HG03378 (cell line): ENCODE measurements at regions not wholly inside any gene's neighbourhood (a gene's known extent, or its start where the extent isn't known, plus 50 kb on each side); places are given as distances from the start of the nearest gene placed in this dataset.

ENCODE experiments used
- ATAC-seq: cut with Tn5 transposase; IDR thresholded peaks from one replicate; pipeline ENCODE4 v1.9.1; 2021; ENCODE audit warnings: mild to moderate bottlenecking, moderate library complexity; ENCODE audit not compliant: unreplicated experiment

DNA sequence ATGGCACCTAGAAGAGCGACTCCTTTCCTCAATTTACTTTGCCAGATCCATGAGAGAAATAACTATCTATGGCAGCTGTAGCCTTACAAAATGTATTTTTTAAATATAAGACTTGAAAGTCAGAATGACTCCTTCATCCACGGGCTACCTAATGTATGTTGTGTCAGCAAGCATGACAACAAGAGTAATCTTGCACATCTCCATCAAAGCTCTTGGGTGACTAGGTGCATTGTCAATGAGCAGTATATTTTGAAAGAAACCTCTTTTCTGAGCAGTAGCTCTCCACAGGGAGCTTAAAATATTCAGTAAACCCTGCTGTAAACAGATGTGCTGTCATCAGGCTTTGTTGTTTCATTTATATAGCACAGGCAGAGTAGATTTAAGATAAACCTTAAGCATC lies 757.2 kb upstream of the PHF14 start:
- ATAC-seq: no peak

DNA sequence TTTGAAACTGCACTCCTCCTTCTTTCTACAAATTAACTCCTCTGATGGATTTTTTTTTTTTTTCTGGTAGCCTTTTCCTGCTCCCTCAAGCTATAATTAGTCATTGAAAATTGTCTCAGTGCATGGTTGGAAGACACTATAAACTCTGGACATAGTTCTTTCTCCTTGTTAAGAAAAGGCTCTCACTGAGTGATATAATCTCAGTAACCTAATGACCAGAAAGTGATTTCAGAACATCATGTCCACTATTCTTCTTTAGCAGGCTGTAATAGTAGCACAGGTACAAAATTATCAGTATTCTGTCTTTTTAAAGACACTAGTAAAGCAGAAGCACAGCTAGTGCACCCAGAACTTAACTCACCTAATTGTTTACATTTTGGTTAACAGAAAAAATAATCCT lies 752.6 kb upstream of the PHF14 start:
- ATAC-seq: no peak

DNA sequence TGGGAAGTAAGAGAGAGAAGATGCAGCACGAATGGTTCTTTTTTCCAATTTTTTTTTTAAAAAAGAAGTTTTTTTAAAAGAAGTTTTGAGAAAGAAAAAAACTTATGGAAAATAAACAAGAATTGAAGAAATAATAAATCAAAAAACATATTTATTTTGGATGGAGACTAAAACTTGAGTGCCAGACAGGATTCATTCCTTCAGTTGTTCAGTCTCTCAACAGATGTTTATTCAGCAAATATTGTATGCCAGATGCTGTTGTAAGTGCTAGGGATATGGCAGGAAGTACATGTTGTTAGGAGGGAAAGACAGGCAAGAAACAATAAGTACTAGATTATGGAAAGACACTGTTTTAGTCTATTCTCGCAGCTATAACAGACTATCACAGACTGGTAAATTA lies 750.7 kb upstream of the PHF14 start:
- no peak for ATAC-seq

DNA sequence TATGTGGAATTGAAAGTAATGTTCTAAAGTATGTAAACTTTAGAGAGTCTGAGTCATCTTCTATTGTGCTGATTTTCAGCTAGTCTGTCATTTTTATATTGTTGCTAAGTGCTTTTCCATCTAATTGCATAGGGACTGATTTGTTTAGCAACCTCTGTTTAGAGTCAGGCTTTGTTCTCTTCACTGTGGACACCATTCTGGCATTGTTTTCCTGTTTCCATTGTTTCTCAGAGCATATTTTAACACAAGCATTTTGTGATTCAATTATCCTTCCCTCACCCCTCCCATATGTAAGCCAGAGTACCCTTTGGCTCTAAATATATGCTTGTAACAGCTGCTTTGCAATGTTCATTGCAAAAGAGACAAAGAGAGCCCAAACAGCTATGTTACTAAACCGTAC lies 748.4 kb upstream of the PHF14 start:
- no peak for ATAC-seq

DNA sequence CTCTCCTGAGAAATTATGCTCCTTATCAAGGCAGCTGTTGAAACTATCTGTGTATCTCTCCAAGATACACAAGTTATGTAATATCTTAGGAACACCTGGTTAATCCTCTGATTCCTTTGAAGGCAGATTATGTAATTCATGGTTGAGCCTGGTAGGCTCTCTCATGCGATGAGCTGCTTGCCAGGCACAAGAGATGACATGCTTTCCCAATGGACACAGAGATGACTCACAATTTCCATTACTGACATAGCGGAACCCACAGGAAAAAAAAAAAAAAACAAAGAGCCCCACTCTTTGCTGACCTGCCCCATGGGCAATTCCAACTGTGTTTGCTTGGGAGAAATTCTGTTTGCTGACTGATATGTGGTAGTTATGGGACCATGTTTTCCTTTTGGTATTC lies 736.4 kb upstream of the PHF14 start:
- no peak for ATAC-seq

DNA sequence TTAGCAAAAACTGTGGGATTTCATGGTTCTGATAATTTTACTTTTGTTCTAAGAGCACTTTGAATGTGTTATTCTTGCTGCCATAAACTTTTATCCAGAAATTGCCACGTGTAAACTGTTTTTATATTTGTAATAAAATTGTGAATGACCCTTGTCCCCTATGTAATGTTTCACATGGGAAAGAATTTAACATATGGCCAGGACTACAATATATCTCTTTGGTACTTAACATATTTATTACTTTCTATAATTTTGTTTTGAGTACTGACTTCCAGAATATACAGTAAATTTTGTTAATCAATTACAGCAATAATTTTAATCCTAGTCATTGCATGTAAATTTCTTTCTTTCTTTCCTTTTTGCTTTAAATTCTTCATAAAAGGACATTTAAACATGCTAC lies 735.0 kb upstream of the PHF14 start:
- no peak for ATAC-seq

DNA sequence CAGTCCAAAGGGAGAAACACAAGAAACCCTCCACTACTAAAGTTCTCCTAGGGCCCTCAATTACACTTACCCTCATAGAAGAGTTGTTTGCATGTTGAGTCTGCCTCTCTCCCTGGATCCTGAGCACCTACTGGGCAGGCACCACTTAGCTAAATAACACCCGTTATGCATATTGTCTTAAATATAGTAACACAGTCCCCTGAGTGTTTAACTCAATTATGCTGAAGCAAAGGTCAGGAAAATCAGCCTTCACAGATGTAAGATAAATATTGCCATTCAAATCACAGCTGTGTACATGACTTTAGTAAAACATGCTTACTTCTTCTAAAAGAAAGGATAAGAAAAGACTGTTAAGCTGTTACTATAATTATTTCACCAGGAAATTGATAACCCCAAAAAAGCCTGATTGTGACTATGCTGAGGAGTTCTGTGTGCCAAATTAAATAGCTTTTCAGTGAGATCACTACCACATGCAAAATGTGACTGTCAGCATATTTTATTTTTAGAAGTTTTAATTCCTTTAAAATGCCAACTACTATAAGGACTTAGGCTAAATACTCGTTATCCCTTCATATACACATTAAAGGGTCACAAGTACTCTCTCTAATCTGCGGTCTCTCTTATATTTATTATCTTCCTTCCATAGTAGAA lies 733.9 kb upstream of the PHF14 start:
- ATAC-seq: no peak

DNA sequence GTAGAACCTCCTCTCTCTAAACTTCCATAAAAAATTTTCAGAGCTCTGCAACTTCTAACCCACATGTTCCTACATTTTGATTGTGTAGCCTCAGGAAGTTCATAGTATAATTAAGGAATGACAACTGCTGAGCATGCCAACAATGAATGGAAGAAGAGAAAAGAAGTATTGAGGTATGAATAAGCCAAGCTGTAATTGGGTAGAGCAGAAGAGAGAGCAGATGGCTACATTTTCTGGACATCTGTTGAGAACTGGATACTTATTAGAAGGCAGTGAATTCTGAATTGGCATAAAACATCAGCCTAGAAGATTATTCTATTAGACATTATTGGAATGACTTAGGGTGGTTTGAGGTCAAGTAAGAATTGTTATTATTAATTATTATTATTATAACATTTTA lies 728.3 kb upstream of the PHF14 start:
- ATAC-seq: no peak

DNA sequence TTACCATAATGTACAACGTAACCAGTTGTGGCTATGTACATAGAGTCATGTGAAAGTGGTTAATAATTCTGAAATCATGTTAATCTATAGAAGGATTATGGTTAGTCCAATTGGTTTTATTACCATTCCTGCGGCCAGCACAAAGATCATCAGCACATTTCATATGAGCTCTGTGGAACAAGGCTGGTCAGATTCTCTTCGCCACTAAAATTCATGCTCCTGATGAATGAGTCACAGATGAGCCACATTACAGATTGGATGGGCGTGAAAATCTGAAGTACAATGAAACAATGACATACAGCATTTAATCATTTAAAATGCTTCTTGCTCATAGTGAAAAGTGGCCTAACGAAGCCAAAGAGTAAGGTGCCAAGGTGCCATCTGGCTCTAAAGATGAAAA lies 716.2 kb upstream of the PHF14 start:
- ATAC-seq: no peak

DNA sequence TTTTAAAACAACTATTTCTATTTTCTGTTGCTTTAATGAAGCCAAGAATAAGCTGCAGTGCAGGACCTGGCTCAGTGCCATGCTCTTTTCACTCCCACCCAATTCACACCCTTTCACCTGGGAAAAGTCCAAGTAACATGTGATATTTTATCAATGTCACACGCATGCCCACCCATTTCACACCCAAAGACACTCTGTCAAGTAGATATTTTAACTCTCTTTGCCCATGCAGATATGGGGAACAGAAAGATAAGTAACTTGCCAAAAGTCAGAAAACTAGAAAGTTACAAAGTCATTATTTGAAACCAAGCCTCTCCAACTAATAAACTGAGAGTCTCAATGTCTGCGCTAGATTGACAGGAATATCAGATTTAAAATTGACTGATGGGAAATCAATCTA lies 706.7 kb upstream of the PHF14 start:
- ATAC-seq: no peak

DNA sequence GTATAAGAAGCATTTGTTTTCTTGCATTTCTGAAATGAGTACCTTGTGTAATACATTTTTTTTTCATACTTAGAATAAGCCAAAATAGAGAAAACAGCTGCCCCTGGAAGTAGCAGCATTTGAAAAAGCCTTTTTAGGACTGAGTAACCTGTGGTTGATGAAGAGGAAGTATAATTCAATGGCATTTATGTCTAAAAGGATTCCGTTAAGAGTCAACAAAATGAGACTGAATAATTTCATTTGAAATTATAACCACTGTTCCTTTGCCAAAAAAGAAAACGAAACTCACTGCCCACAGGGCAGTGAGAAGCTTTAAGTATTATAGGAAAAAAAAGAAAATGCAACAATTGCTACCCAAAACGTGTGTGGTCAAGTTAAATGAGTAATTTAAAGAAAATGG lies 705.6 kb upstream of the PHF14 start:
- no peak for ATAC-seq

DNA sequence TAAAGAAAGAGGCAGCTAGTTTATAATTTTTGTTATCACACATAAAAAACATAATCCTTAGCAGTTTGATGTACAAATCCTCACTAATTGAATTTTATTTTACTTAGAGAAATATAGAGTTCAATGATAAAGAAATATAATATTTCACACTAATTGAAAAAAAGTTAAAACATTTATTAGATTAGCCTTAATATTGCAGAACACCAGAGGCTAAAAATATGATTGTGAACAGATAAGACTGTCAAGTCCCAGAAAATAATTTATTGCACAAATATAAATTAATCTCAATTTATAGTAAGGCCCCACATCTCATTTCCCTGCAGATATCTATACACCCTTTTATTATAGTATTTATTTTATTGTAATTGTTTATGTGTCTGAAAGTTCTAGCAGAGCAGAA lies 690.8 kb upstream of the PHF14 start:
- ATAC-seq: no peak

DNA sequence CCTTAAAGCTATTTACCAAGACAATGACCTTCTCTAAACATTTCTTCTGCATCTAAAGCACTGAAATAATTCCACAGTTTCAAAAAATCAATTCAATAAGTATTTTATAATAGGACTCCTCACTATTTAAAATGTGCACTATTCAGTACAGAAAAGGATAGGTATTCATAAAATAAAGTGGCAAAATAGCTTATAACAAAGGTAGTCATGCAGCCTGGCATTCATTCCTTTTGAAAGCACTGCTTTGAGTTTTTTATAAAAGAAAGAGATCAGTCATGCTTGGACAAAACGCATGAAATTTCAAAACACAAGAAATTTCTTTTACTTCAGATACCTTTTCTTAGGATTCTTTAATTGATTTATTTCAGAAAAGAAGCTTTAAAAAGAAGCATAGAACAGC lies 689.7 kb upstream of the PHF14 start:
- no peak for ATAC-seq

DNA sequence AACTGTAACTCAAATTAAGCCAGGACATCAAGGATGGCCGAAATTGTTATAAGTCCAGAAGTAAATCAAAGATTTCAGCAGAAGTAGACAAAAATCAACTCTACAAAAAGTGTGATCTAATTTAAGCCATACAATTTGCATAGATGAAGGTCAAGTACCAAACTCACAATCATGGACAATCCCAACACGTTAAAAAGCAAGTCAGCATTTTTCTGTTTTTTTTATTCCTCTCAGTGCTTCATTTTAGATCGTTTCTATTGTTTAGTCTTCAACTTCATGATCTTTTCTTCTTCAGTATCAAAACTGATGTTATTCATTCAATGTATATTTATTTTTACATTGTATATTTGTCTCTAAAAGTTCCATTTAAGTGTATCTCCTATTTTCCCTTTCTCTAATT lies 674.3 kb upstream of the PHF14 start:
- no peak for ATAC-seq

DNA sequence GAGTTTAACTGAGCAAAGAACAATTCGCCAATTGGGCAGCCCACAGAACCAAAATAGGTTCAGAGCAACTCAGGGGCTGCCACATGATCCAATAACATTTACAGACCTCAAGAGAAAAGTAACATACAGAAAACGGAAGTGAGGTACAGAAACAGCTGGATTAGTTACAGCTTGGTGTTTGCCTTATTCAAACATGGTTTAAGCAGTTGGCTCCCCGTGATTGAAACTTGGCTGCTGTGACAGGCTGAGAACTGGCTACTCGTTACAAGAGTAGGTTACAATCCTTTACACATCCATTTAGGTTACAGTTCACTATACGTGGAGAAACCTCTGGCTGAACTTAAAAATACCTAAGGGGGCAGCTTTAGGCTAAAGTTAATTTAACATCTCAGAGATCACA lies 673.1 kb upstream of the PHF14 start:
- ATAC-seq: no peak

DNA sequence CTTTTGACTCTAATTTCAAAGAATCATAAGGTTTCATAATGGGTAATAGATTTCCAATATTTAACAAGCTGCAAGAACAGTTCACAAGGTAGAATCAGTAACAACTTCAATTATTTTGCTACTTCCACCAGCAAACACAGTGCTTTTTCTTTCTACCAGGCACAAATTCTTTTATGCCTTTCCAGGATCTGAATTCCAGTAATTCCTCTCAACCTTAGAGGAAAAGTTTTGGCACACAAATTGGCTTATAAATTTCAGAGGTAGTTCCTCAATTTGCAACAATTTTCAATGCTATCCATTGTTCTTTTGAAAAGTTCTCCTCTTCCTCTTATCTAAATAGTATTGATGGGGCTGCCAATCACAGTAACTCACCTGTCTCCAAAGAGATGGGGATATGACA lies 665.4 kb upstream of the PHF14 start:
- ATAC-seq: no peak

DNA sequence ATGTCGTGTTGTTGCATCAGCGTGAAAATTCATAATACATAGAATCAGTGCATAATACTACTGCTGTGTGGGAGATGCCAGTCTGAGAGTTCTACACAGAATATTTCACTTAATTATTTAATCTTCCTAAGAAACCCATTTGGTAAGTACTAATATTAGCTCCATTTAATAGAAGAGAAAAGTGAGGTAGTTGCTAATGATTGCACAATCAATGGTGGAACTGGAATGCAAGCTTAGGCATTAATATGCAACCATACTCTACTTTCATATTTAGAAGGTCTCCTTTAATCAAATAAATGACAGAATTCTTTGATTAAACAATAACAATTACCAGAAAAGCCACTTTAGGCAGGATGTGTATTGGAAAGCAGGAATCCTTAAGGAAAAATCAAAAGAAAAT lies 660.7 kb upstream of the PHF14 start:
- ATAC-seq: no peak

DNA sequence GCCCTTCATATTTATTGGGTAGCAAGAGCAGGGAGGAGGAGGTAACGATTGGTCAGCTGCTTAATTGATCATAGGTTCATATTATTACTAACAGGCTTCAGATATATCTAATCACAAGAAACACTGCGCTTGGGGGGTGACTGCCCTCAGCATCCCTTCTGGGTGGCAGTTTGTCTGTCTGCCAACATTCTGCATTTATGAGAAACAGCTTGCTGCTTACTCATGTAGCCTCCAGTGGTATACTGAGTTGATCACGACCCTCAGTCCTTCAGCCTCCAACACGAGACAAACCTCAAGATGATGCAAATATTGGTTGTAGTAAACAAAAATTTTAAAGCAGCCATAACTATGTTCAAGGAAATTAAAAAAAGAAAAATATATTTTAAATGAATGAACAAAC lies 657.8 kb upstream of the PHF14 start:
- ATAC-seq: no peak

DNA sequence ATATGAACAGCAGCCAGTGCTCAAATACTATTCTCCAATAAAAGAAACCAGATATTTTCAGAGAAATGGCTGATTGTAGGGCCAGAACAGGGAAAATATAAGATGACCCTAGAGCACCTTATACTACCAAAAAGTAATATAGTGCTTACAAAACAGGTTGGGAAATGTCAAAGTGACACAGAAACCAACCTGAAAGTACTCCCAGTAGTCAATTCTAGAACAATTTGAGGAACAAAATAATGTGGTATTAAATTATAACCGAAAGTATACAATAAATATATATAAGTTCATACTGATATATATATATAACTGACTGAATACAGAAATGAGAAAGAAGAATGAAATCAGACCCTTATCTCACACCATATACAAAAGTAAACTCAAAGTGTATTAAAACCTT lies 657.2 kb upstream of the PHF14 start:
- ATAC-seq: no peak

DNA sequence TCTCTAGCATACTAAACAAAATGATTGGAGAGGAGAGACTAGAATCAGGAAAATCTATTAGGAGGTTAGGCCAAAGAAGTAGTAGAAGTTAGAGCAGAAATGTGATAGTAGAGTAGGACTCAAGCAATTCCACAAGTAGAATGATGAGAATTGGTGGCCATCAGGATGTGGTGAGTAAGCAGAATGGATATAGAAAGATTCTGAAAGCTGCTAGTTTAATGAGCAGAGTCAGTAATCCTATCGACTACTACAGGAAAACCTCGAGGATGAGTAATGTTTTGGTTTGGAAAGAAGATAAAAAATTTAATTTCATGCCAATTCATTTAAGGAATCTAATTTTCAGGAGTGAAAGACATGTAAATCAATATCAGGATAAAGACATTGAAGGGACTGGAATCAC lies 648.3 kb upstream of the PHF14 start:
- no peak for ATAC-seq

DNA sequence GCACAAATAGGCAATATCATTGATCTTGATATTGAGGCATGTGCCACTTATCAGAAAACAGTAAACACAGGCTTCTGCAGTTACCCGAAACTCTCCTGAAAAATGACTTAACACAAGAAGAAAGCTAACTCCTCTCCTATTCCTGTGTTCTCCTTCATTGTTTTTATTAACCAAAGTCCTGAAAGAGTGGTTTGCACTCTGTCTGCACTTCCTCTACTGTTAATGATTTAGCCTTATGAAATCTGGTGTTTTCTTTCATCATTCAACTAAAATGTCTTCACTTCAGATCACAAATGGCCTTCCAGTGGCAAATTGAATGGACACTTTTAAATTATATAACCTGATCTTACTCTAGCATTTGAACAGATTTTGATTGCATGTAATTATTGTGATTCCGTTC lies 630.6 kb upstream of the PHF14 start:
- no peak for ATAC-seq

DNA sequence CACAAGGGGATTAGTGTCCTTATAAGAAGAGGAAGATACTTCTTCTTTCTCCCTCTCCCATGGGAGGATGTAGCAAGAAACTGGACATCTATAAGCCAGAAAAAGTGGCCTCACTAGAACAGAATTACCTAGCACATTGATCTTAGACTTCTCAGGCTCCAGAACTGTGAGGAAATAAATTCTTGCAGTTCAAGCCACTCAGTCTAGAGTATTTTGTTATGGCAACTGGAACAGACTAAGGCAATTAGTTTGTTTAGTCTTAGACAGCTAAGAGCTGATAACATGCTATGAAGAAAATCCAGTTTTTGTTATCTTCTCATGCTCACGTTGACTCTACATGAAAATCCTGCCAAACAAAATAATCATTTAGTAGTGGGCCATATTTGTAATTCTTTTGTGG lies 627.6 kb upstream of the PHF14 start:
- ATAC-seq: no peak

DNA sequence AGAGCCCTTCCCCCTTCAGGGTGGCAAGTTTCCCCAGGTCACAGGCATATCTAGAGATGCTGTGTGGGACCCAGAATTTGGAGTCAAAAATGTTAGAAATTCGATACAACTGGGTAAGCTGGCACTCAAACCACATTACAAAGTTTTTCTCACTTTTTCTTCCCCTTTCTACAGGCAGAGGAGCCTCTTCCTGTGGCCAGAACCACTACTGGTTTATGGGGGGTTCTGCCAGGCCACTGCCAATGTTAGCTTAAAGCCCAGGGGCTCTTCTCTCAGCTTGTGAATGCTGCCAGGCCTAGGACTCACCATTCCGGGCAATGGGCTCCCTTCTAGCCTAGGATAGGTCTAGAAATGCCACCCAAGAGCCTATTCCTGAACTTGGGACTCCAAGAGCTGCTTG lies 617.9 kb upstream of the PHF14 start:
- ATAC-seq: no peak

DNA sequence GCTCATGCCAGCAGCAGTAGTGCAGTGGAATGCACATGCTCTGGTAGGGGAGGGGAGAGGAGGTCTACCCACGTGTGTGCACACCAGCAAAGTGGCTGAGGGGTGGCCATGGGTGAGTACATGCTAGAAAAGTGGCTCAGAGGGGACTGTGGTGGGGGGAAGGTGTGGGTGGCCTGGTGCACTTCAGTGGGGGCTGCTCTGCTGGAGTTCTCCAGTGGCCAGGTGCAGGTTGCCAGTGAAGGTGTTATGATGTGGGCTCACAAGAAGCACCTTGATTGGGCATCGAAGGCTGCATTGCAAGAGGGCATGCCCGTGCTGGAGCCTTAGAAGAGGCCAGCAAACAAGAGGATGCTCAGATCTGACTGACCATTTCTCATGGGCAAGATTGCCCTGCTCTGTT lies 613.6 kb upstream of the PHF14 start:
- no peak for ATAC-seq
